H9 (cell line): ENCODE measurements at regions not wholly inside any gene's neighbourhood (a gene's known extent, or its start where the extent isn't known, plus 50 kb on each side); places are given as distances from the start of the nearest gene placed in this dataset.

Source experiments
- DNase-seq: peaks from one replicate; pipeline ENCODE4 v3.0.0-alpha.2; 2017
- H2AFZ ChIP-seq: one replicate; pipeline ENCODE4 v1.6.1; 2013; ENCODE audit warnings: mild to moderate bottlenecking, low read length, control low read depth, moderate library complexity
- H2AK5ac ChIP-seq: 2 replicates; pipeline ENCODE4 v1.6.1; 2013; ENCODE audit warnings: low read length, control low read depth, mixed read lengths; ENCODE audit not compliant: insufficient read length
- H2BK120ac ChIP-seq: one replicate; pipeline ENCODE4 v1.6.1; 2013; ENCODE audit warnings: low read depth, mild to moderate bottlenecking, low read length, control low read depth, inconsistent platforms; ENCODE audit not compliant: poor library complexity, severe bottlenecking
- H2BK12ac ChIP-seq: 2 replicates; pipeline ENCODE4 v1.6.1; 2013; ENCODE audit warnings: low read length, control low read depth, mixed read lengths, low read depth; ENCODE audit not compliant: insufficient read length
- H2BK15ac ChIP-seq: 2 replicates; pipeline ENCODE4 v1.6.1; 2013; ENCODE audit warnings: low read depth, low read length, control low read depth
- H2BK20ac ChIP-seq: one replicate; pipeline ENCODE4 v1.6.1; 2013; ENCODE audit warnings: low read depth, mild to moderate bottlenecking, low read length, control low read depth, inconsistent platforms; ENCODE audit not compliant: poor library complexity, severe bottlenecking
- H2BK5ac ChIP-seq: 2 replicates; pipeline ENCODE4 v1.6.1; 2013; ENCODE audit warnings: low read length, control low read depth, mixed read lengths; ENCODE audit not compliant: insufficient read length
- H3K14ac ChIP-seq: 2 replicates; pipeline ENCODE4 v1.6.1; 2013; ENCODE audit warnings: low read length, control low read depth; ENCODE audit not compliant: insufficient read depth
- H3K18ac ChIP-seq: 2 replicates; pipeline ENCODE4 v1.6.1; 2013; ENCODE audit warnings: low read depth, mild to moderate bottlenecking, mixed read lengths, low read length, control low read depth; ENCODE audit not compliant: insufficient read length
- H3K23ac ChIP-seq: 2 replicates; pipeline ENCODE4 v1.6.1; 2013; ENCODE audit warnings: low read length, control low read depth, mixed read lengths, low read depth; ENCODE audit not compliant: insufficient read length
- H3K23me2 ChIP-seq: 2 replicates; pipeline ENCODE4 v1.6.1; 2013; ENCODE audit warnings: low read depth, mild to moderate bottlenecking, mixed read lengths, low read length, control low read depth; ENCODE audit not compliant: insufficient read length, poor library complexity, severe bottlenecking
- H3K27ac ChIP-seq: 2 replicates; pipeline ENCODE4 v1.5.1; 2013; ENCODE audit warnings: low read length, control low read depth, mixed read lengths, low read depth; ENCODE audit not compliant: insufficient read length
- H3K27me3 ChIP-seq: 2 replicates; pipeline ENCODE4 v1.6.1; 2013; ENCODE audit warnings: low read length, control low read depth, inconsistent platforms; ENCODE audit not compliant: insufficient read depth
- H3K4ac ChIP-seq: 2 replicates; pipeline ENCODE4 v1.6.1; 2013; ENCODE audit warnings: low read depth, mild to moderate bottlenecking, control low read depth, inconsistent platforms, low read length, moderate library complexity
- H3K4me1 ChIP-seq: 2 replicates; pipeline ENCODE4 v1.6.1; 2013; ENCODE audit warnings: low read length, control low read depth, inconsistent platforms; ENCODE audit not compliant: insufficient read depth
- H3K4me2 ChIP-seq: 2 replicates; pipeline ENCODE4 v1.6.1; 2013; ENCODE audit warnings: low read length, control low read depth, mixed read lengths; ENCODE audit not compliant: insufficient read length, insufficient read depth
- H3K56ac ChIP-seq: 2 replicates; pipeline ENCODE4 v1.6.1; 2013; ENCODE audit warnings: low read depth, mild to moderate bottlenecking, mixed read lengths, low read length, control low read depth; ENCODE audit not compliant: insufficient read length
- H3K79me1 ChIP-seq: 2 replicates; pipeline ENCODE4 v1.6.1; 2013; ENCODE audit warnings: low read depth, mild to moderate bottlenecking, moderate library complexity, low read length, control low read depth, inconsistent platforms; ENCODE audit not compliant: insufficient read depth, poor library complexity, severe bottlenecking
- H3K79me2 ChIP-seq: 2 replicates; pipeline ENCODE4 v1.6.1; 2013; ENCODE audit warnings: low read length, control low read depth, inconsistent platforms; ENCODE audit not compliant: insufficient read depth
- H3K9ac ChIP-seq: 2 replicates; pipeline ENCODE4 v1.6.1; 2013; ENCODE audit warnings: low read length, control low read depth, mixed read lengths; ENCODE audit not compliant: insufficient read length; ENCODE audit errors: extremely low read depth
- H3K9me3 ChIP-seq: one replicate; pipeline ENCODE4 v1.6.1; 2013; ENCODE audit warnings: low read depth, low read length, inconsistent platforms; ENCODE audit not compliant: control insufficient read depth
- H3T11ph ChIP-seq: one replicate; pipeline ENCODE4 v1.6.1; 2013; ENCODE audit warnings: mild to moderate bottlenecking, low read length, control low read depth, inconsistent platforms
- H4K20me1 ChIP-seq: one replicate; pipeline ENCODE4 v1.6.1; 2013; ENCODE audit not compliant: control insufficient read depth, insufficient read length, insufficient read depth
- H4K5ac ChIP-seq: 2 replicates; pipeline ENCODE4 v1.6.1; 2013; ENCODE audit warnings: low read depth, mild to moderate bottlenecking, mixed read lengths, low read length, control low read depth; ENCODE audit not compliant: insufficient read length
- H4K8ac ChIP-seq: replicated peaks from 2 replicates; pipeline ENCODE4 v1.6.1; 2013; ENCODE audit warnings: low read length, control low read depth, mixed read lengths, low read depth; ENCODE audit not compliant: insufficient read length
- H4K91ac ChIP-seq: 2 replicates; pipeline ENCODE4 v1.6.1; 2013; ENCODE audit warnings: low read depth, mild to moderate bottlenecking, moderate library complexity, mixed read lengths, low read length, control low read depth; ENCODE audit not compliant: insufficient read length
- H3K27ac Mint-ChIP-seq, 3 experiments: 2 replicates in 2 of 3; 3 replicates in 1 of 3; pipeline ENCODE4 v1.8.0; 2020 to 2021; ENCODE audit warnings: mixed read lengths in 3 of 3, mild to moderate bottlenecking in 1 of 3, moderate library complexity in 1 of 3
- H3K27me3 Mint-ChIP-seq: 2 replicates; pipeline ENCODE4 v1.8.0; 2021; ENCODE audit warnings: low read depth, mild to moderate bottlenecking, moderate library complexity, mixed read lengths
- H3K36me3 Mint-ChIP-seq, 3 experiments: 2 replicates in 2 of 3; 3 replicates in 1 of 3; pipeline ENCODE4 v1.8.0; 2020 to 2021; ENCODE audit warnings: low read depth in 3 of 3, mixed read lengths in 3 of 3; ENCODE audit not compliant: insufficient read depth in 1 of 3
- H3K4me1 Mint-ChIP-seq, 2 experiments: 2 replicates each; pipeline ENCODE4 v1.8.0; 2020; ENCODE audit warnings: mixed read lengths in 2 of 2
- H3K4me3 Mint-ChIP-seq, 2 experiments: 2 replicates in 1 of 2; 3 replicates in 1 of 2; pipeline ENCODE4 v1.8.0; 2020 to 2021; ENCODE audit warnings: mild to moderate bottlenecking in 2 of 2, mixed read lengths in 2 of 2, moderate library complexity in 1 of 2
- H3K9me3 Mint-ChIP-seq, 2 experiments: 2 replicates in 1 of 2; 3 replicates in 1 of 2; pipeline ENCODE4 v1.8.0; 2020; ENCODE audit warnings: mild to moderate bottlenecking in 2 of 2, mixed read lengths in 2 of 2, moderate library complexity in 1 of 2
- WGBS: extraction: QIAGEN DNeasy Blood & Tissue Kit; methylation state at CpG from one replicate; pipeline ENCODE4 v1.1.7; 2013; ENCODE audit warnings: missing lambda C conversion rate, low lambda C conversion rate, mixed read lengths; ENCODE audit not compliant: insufficient read length; ENCODE audit errors: extremely low coverage; 5-methylcytosine and 5-hydroxymethylcytosine counted together
- TF ChIP-seq, protein P1 (sequence below): fragments of 200-600 bp; sonication (generic); conservative IDR thresholded peaks from 3 replicates; pipeline ENCODE4 v1.8.0; 2021; ENCODE audit warnings: antibody characterized with exemption, mild to moderate bottlenecking

DNA sequence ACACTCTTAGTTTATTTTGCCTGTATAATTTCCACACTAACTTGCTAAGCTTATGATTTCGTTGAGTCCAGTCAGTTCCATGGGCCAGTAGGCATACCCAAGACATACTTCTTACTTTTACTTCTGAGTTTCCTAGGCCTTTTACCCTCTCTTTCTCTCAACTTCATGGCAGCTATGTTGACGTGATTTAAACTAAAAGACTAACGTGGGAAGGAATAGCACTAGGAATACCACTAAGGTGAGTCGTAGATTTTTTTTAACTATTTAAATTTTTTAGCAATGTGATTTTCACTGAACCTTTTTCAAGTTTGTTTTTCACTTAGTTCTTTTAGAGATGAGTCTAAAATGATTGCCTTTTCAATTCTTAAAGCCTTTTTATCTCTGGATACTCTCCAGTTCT is 793.5 kb upstream of the NOVA1 start:
- H3K27ac ChIP-seq: no peak overlapping the region

More for the DNA sequence above, 793.5 kb upstream of the NOVA1 start:
- Histone ChIP-seq H3K23ac (no peak overlapping the region), H3K4me2 (no peak overlapping the region), H3K9me3 (no peaks in the 10 kb centered on the region), H4K5ac (no peak overlapping the region), H3K4me1 (no peaks in the 10 kb centered on the region), H3T11ph (no peak overlapping the region), H2BK5ac (no peak overlapping the region), H2BK12ac (no peak overlapping the region), H3K56ac (no peak overlapping the region), H3K79me2 (no peaks in the 10 kb centered on the region), H2AFZ (no peak overlapping the region), H3K14ac (no peak overlapping the region), H2AK5ac (no peak overlapping the region), H3K4ac (no peak overlapping the region), H3K23me2 (no peaks in the 10 kb centered on the region), H3K18ac (no peak overlapping the region), H2BK15ac (no peak overlapping the region), H4K91ac (no peak overlapping the region), H3K27me3 (no peaks in the 10 kb centered on the region), H3K9ac (no peak overlapping the region), H4K8ac (no peak overlapping the region), H4K20me1 (no peaks in the 10 kb centered on the region), H2BK120ac (no peak overlapping the region), H3K79me1 (no peaks in the 10 kb centered on the region), H2BK20ac (no peak overlapping the region)
- H3K4me1 Mint-ChIP-seq: no peaks in the 10 kb centered on the region
- H3K27me3 Mint-ChIP-seq: no peaks in the 10 kb centered on the region; the same call in 1 of the 2 replicates
- no peaks in the 10 kb centered on the region for H3K36me3 Mint-ChIP-seq
- H3K9me3 Mint-ChIP-seq: no peaks in the 10 kb centered on the region
- DNase-seq: no peak
- no peak overlapping the region for H3K4me3 Mint-ChIP-seq
- no CpG with 5 or more reads among the region's 4 CpGs for WGBS
- TF ChIP-seq, protein P1, sequence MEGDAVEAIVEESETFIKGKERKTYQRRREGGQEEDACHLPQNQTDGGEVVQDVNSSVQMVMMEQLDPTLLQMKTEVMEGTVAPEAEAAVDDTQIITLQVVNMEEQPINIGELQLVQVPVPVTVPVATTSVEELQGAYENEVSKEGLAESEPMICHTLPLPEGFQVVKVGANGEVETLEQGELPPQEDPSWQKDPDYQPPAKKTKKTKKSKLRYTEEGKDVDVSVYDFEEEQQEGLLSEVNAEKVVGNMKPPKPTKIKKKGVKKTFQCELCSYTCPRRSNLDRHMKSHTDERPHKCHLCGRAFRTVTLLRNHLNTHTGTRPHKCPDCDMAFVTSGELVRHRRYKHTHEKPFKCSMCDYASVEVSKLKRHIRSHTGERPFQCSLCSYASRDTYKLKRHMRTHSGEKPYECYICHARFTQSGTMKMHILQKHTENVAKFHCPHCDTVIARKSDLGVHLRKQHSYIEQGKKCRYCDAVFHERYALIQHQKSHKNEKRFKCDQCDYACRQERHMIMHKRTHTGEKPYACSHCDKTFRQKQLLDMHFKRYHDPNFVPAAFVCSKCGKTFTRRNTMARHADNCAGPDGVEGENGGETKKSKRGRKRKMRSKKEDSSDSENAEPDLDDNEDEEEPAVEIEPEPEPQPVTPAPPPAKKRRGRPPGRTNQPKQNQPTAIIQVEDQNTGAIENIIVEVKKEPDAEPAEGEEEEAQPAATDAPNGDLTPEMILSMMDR: no peak
- no peak overlapping the region for H3K27ac Mint-ChIP-seq
